Uterus (tissue), 3 donors: ENCODE measurements at regions not wholly inside any gene's neighbourhood (a gene's known extent, or its start where the extent isn't known, plus 50 kb on each side); places are given as distances from the start of the nearest gene placed in this dataset.

Experiments used
- DNase-seq, 2 donors: peaks; one replicate each; pipeline ENCODE4 v3.0.0-alpha.2; 2019 to 2020
- H3K27ac ChIP-seq, 2 donors: fragments of 200-600 bp; sonication (generic); 1 replicate in 1 of 2; 2 replicates in 1 of 2; pipeline ENCODE4 v1.5.1; 2016 to 2018
- H3K27me3 ChIP-seq, 2 donors: fragments of 200-600 bp; sonication (generic); one replicate each; pipeline ENCODE4 v1.5.1; 2018 to 2019; ENCODE audit warnings: control low read depth in 1 of 2
- H3K36me3 ChIP-seq, 2 donors: fragments of 200-600 bp; sonication (generic); one replicate each; pipeline ENCODE4 v1.5.1; 2019; ENCODE audit warnings: control low read depth in 1 of 2
- H3K4me1 ChIP-seq, 2 donors: fragments of 200-600 bp; sonication (generic); one replicate each; pipeline ENCODE4 v1.5.1; 2018 to 2019; ENCODE audit warnings: control low read depth in 1 of 2
- H3K4me3 ChIP-seq, 2 donors: fragments of 200-600 bp; sonication (generic); 1 replicate in 1 of 2; 2 replicates in 1 of 2; pipeline ENCODE4 v1.5.1; 2018 to 2019; ENCODE audit warnings: mild to moderate bottlenecking in 1 of 2
- H3K9me3 ChIP-seq, 2 donors: fragments of 200-600 bp; sonication (generic); one replicate each; pipeline ENCODE4 v1.5.1; 2019; ENCODE audit warnings: control low read depth in 1 of 2
- POLR2A ChIP-seq, 2 donors: fragments of 450-650 bp; IDR thresholded peaks; one replicate each; pipeline ENCODE4 v1.6.1; 2016; ENCODE audit warnings: antibody characterized with exemption in 2 of 2, mild to moderate bottlenecking in 1 of 2, moderate library complexity in 1 of 2
- intact Hi-C: fragments of 100-400 bp; cut with DNase I; formaldehyde crosslinking; loops from one replicate; pipeline ENCODE4 v1.15.1; 2023; ENCODE audit warnings: low total_unique reads
- TF ChIP-seq, protein P1 (sequence below), 4 experiments: fragments of 200-600 bp in 2 of 4; fragments of 450-650 bp in 2 of 4; sonication (generic) in 2 of 4; IDR thresholded peaks; one replicate each; pipeline ENCODE4 v1.5.1; 2016 to 2019; ENCODE audit warnings: antibody characterized with exemption in 4 of 4, mild to moderate bottlenecking in 2 of 4, moderate library complexity in 1 of 4
- donor health status: DM: yes; HTN: yes; CAD: no.

DNA sequence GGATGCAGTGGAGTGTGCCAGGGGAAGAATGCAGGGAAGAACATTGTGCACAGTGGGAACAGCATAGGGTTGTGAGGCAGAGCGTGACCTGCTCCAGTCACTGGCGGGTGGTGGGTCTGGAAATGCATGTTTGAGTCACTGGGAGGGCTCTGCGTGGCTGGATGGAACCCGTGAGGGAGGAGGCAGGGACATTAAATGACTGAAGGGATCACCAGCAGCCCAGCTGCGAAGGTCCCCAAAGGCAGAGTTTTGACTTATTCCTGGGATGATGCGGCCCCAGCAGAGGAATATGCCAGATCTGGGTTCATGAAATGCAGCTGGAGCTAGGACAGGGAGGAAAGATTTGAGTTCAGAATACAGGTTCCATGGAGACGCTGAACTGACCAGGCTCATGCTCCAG, 104.0 kb upstream of the FGF3 start:
- no peak overlapping the region for H3K27ac ChIP-seq
- H3K4me3 ChIP-seq = no peak overlapping the region
- no peaks in the 10 kb centered on the region for H3K36me3 ChIP-seq
- intact Hi-C loops = no loop called here
- peaks cover 0 to 9% of the 10 kb centered on the region in 2 donors for H3K4me1 ChIP-seq
- no peaks in the 10 kb centered on the region for H3K9me3 ChIP-seq
- TF ChIP-seq, protein P1, sequence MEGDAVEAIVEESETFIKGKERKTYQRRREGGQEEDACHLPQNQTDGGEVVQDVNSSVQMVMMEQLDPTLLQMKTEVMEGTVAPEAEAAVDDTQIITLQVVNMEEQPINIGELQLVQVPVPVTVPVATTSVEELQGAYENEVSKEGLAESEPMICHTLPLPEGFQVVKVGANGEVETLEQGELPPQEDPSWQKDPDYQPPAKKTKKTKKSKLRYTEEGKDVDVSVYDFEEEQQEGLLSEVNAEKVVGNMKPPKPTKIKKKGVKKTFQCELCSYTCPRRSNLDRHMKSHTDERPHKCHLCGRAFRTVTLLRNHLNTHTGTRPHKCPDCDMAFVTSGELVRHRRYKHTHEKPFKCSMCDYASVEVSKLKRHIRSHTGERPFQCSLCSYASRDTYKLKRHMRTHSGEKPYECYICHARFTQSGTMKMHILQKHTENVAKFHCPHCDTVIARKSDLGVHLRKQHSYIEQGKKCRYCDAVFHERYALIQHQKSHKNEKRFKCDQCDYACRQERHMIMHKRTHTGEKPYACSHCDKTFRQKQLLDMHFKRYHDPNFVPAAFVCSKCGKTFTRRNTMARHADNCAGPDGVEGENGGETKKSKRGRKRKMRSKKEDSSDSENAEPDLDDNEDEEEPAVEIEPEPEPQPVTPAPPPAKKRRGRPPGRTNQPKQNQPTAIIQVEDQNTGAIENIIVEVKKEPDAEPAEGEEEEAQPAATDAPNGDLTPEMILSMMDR (IDR thresholded peaks at IDR 0.05) = no peak
- TF ChIP-seq POLR2A (IDR thresholded peaks at IDR 0.05) = no peak
- DNase-seq = peak in 1 of 2 donors; percentile 4
- no peaks in the 10 kb centered on the region for H3K27me3 ChIP-seq

DNA sequence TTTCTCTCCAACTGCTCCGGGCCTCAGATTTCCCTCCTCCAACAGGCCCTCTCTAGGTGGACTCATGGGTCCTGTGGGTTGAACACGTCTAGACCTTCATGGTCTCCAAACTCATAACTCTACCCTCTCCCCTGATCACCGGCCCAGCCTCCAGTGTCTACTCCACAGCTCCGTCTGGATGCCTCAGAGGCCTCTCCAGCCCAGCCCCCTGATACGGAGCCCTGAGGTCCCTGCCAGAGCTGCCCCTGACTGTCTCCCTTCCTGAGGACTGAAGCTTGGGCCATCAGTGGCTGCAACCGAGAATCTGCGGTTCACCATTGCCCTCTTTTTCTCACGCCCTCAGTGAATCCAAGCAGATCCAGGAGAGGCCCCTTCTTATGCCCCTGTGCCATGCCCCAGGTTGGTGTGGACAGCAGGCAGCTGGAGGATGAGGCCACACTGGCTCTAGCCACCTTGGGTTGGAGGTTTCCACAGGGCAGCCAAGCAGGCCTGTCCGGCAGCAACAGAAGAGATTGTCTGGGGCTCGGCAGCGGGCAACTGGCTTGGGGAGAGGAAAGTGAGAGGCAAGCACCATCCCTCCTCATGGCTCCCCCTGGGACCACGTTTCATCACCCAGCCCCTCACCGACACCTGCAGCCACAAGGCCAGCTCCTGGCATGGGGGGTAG, 104.6 kb upstream of the FGF3 start:
- no peak overlapping the region for H3K27ac ChIP-seq
- H3K4me1 ChIP-seq = peaks cover 0 to 3% of the 10 kb centered on the region in 2 donors
- no peaks in the 10 kb centered on the region for H3K36me3 ChIP-seq
- no peaks in the 10 kb centered on the region for H3K9me3 ChIP-seq
- H3K4me3 ChIP-seq = no peak overlapping the region
- H3K27me3 ChIP-seq = no peaks in the 10 kb centered on the region
- peak in 1 of 2 donors; percentile 6 for DNase-seq
- TF ChIP-seq, protein P1 (IDR thresholded peaks at IDR 0.05) = no peak
- TF ChIP-seq POLR2A (IDR thresholded peaks at IDR 0.05) = no peak
- intact Hi-C loops = no loop called here

DNA sequence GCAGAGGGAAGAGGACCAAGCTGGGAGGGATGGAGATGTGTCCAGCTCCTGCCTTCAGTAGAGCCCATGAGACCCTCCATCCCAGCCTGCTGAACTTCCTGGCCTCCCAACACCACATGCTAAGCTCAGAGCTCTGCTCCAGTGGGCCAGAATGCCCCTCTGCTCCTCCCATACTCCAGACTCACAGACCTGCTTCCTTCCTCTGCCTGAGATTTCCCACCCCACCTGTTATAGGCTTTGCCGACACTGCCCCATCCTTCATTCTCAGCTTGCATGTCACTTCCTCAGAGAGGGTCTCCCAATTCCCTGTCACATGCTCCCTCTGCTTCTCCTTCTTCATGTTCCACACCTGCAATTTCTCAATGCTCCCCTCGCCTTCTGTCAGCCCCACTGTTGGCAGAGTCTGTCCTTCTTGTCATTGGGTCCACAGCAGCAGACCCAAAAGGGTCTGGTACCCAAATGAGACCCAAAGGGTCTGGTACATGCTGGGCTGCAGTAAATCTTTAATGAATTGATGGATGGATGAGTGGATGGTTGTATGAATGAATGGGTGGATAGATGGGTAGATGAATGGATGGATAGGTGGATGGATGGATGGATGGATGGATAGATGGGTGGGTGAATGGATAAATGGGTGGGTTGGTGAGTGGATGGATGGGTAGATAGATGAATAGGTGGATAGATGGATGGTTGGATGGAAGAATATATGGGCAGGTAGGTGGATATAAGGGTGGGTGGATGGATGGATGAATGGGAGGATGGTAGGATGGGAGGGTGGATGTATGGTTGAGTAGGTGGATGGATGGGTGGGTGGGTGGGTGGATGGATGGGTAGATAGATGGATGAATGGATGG, 105.3 kb upstream of the FGF3 start:
- Histone ChIP-seq H3K4me3 (no peak overlapping the region), H3K27me3 (no peaks in the 10 kb centered on the region), H3K9me3 (no peaks in the 10 kb centered on the region), H3K4me1 (no peaks in the 10 kb centered on the region), H3K27ac (no peak overlapping the region), H3K36me3 (no peaks in the 10 kb centered on the region)
- TF ChIP-seq, protein P1 (IDR thresholded peaks at IDR 0.05) = no peak
- intact Hi-C loops = no loop called here
- DNase-seq = peak in 1 of 2 donors; percentile 6

DNA sequence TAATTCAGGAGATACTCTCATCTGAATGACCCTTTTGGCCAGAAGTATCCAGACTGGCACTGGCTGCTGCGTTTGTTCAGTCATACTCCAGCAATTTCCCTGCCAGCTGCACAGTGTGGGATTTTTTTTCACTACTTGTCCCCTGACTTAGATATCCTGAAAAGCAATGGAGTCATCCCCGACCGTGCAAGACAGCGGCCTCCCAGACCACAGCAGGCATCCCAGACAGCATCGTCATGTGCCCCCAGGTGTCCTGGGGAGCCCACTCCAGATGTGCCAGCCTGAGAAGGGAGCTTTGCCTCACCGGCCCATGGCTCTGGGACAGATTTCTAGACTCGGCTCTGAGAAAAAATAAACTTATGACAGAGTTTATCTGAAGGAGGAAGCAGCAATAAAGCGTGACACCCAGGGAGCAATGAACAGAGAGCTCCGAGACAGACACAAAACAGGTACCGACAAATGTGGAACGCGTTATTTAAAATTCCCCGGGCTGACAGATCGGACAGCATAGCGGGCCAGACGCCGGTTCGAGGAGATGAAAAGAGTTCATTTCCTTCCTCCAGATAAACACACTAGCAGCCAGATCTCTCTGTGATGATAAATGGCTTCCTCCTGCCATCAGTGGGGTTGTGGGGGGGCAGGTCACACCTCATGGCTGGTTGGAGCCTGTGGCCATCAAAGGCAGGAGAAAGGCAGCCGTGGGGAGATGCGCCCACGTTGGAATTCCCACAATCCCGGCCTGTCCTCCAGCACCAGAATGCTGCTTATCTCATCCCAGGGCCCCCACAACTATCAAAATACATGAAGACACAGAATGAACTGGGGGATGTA, 106.4 kb upstream of the FGF3 start:
- Histone ChIP-seq H3K27me3 (no peaks in the 10 kb centered on the region), H3K4me1 (no peaks in the 10 kb centered on the region), H3K4me3 (no peak overlapping the region), H3K36me3 (no peaks in the 10 kb centered on the region), H3K9me3 (no peaks in the 10 kb centered on the region), H3K27ac (peak overlapping the region; percentile 45 to 59)
- TF ChIP-seq POLR2A (IDR thresholded peaks at IDR 0.05) = no peak
- DNase-seq = peak; percentile 13 to 48
- intact Hi-C loops = no loop called here

DNA sequence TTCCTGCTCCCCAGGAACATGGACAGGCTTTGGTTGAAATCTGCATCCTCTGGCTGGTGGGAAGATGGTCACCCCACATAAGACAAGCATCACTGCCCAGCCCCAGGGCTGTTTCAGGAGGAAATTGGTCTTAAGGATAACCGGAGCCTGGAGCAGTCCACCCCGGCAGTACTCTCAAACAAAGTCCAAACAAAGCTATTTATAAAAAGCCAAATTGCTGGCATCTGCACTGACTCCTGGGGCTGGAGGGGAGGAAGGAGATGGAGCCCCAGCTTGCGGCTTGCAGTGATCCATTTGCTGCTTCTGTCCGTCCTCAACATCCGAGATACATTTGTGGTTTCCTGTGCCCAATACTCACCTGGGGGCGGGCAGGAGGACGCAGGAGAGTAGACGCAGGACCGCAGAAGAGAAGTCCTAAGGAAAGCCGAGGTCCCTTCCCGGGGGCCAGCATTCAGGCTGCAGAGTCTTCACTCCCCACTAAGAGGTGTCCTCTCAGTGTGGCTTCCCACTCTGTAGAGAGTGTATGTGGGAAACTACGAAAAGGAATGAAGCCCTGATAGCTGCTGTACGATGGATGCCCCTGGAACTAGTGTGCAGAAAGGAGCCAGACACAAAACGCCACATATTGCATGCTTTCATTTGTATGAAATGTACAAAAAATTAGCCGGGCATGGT, 107.3 kb upstream of the FGF3 start:
- H3K36me3 ChIP-seq = no peaks in the 10 kb centered on the region
- H3K27me3 ChIP-seq = no peaks in the 10 kb centered on the region
- no peaks in the 10 kb centered on the region for H3K4me1 ChIP-seq
- intact Hi-C loops = no loop called here
- DNase-seq = peak in 1 of 2 donors; percentile 7
- TF ChIP-seq POLR2A (IDR thresholded peaks at IDR 0.05) = no peak
- TF ChIP-seq, protein P1 (IDR thresholded peaks at IDR 0.05) = no peak
- H3K4me3 ChIP-seq = no peak overlapping the region
- H3K27ac ChIP-seq = peak overlapping the region; percentile 45 to 59
- no peaks in the 10 kb centered on the region for H3K9me3 ChIP-seq
